GM18951 (cell line): ENCODE measurements at regions not wholly inside any gene's neighbourhood (a gene's known extent, or its start where the extent isn't known, plus 50 kb on each side); places are given as distances from the start of the nearest gene placed in this dataset.

Source experiments
- POLR2A ChIP-seq: IDR thresholded peaks from 4 replicates; pipeline ENCODE4 v1.6.1; 2011; ENCODE audit warnings: mild to moderate bottlenecking; ENCODE audit not compliant: insufficient read length, insufficient read depth; ENCODE audit errors: extremely low read depth
- in situ Hi-C: fragments of 300-500 bp; cut with MboI; formaldehyde crosslinking; loops from one replicate; pipeline ENCODE4 v1.12.0; 2022; ENCODE audit warnings: low sequenced_read_pairs, mixed read lengths, inconsistent platforms; ENCODE audit not compliant: unreplicated experiment

DNA sequence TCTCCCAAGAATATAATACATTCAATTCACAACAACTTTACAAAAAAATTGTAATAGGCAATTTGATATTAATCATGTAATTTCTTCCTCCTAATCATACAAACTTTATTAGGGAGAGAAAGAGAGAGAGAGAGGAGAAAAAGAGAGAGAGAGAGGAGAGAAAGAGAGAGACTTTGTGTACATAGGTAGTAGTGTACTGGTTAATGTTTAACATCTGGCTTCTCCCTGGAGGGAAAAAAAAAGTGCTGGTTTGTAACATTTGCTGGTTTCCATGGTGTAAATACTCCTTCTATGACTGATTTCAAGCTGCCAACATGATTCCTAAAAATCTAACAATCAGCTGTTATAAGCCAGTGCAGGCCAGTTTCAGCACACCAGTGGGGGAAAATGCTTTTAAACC lies 98.0 kb upstream of the ARHGEF26 start:
- in situ Hi-C loops: no loop called here
- no peak for TF ChIP-seq POLR2A

DNA sequence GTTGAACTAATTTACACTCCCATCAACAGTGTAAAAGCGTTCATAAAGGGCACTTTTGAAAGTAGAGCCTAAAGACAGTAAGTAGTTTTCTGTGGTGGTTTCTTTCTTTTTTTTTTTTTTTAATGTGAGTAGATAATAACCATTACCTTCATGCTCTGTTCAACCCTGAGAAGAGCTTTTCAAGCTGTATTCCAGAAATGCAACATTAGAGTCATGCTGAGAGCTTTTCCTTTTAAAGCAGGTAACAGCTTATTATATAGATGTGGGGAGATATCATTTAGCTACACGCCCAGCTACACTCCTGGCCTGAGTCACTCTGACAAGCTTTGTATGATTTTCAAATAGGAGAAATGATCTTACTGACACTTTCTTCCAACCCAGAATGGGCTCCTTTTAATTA lies 96.2 kb upstream of the ARHGEF26 start:
- in situ Hi-C loops: no loop called here
- TF ChIP-seq POLR2A: no peak

DNA sequence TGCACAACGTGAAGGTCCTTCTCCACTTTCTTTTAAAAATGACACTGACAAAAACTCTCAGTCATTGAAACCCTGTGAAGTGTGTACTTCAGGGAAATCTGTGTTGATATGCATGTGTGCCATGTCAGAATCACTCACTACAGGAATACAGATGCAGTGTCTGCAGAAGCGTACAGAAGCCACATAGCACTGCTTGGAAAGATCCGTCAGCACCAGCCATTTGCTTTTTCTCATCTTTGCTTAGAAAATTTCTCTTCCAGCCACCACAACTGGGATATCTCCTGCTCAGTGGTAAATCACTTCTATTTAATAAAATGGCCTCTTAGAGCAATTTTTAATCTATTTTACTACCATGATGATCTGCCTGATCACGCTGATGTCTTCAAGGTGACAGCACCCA lies 91.3 kb upstream of the ARHGEF26 start:
- in situ Hi-C loops: no loop called here
- no peak for TF ChIP-seq POLR2A

DNA sequence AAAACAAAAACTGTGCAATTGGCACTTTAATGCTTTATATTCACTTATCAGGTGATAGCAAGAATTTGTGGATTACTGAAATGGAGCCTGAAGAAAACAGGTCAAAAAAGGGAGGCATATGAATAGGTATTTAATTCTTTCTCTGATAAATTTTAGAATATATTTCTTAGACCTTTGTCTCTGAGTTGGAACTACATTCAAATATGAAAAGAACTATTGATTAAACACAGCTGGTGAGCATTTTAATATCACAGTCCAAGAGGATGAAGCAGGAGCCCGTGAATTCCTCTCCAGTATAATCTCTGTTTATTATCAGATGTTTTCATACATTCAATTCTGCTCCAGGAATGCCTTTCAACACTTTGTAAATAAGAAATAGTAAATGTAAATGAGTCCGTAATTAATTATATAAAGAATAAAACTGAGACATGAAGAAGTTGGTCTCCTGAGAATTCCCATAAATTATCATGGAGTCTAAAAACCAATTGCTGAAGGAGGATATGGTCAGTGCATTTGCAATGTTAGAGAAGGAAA lies 86.3 kb upstream of the ARHGEF26 start:
- in situ Hi-C loops: no loop called here

DNA sequence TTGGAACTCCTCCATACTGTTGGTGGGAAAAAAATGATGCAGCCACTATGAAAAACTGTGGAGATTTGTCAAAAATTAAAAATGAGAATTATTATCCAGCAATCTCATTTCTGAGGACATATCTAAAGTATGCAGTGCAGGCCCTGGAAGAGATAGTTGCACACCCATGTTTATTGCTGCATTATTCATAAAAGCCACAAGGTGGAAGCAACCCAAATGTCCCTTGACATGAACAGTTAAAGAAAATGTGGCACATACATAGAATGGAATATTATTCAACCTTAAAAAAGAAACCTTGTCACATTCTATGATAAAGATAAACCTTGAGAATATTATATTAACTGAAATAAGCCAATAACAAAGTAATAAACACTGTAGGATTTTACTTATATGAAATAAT lies 80.9 kb upstream of the ARHGEF26 start:
- in situ Hi-C loops: no loop called here
- TF ChIP-seq POLR2A: no peak

More for the DNA sequence above, 86.3 kb upstream of the ARHGEF26 start:
- TF ChIP-seq POLR2A: no peak

DNA sequence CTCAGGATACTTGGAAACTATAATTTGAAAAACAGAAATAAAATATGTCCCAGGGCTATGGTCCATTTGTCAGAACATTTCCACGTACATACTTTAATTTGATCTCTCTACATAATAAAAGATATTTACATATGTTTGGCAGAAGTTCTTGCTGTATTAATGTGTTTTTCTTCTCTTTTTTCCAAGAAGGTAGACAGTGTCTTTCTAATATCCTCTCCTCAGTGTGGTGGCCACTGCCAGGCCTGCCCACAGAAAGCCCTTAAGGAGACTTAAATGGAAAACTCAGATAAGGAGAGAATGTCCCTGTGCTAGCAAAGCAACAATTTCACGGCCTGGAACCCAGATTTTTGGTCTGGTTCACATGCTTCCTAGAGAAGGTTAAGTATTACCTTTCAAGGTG lies 76.5 kb upstream of the ARHGEF26 start:
- in situ Hi-C loops: no loop called here
- no peak for TF ChIP-seq POLR2A

DNA sequence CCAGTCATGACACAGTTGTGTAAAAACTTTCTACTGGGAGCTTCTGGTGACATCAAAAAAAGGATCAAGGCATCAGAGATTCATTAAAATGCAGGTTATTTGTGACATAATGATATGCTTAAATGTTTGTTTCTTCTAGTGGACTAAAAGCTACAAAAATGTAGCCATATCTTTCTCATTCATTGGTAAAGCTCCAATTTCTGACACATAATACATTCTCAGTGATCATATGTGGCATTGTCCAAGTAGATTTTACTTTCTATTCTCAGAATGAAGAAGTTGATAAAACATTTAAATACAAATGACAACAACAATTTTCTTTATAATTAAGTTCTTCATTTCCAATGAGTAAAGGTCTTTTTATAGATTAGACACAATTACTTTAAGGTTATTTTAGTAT lies 71.0 kb upstream of the ARHGEF26 start:
- in situ Hi-C loops: no loop called here
- TF ChIP-seq POLR2A: no peak

DNA sequence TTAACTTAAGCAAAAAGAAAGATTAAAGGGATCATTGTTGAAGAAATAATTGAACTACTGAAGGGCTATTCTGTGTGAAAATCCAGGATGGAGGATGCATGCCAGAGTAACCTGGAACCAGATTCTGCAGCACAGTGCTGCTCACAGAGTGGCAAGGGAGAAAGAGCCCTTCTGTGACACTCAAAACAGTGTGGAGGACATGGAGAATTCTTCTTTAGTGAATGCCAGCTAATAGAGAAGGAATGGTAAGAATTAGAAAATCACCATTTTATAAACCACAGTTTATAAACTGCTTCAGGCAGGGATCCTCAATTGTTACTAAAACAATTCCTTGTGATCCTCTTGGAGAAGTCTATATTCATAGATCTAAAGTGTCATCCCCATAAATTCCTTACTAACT lies 70.4 kb upstream of the ARHGEF26 start:
- TF ChIP-seq POLR2A: no peak
- in situ Hi-C loops: no loop called here

DNA sequence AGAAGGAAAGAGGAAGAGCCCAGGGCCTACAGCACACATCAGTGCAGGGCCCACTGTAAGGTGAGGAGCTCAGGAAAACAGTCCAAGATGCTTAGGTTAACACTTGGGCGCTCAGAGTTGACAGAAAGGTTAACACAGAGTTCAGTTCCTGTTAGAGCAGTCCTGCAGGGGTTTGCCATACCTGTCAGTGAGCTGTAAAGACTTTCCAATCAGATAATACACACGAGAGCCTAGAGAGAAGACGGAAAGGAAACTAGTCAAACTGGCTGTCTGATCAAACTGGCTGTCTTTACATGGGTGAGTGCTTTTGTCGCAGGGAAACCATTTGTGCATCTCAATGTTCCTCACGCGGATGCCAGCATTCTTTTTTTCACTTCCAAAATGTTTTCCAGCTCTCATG lies 61.4 kb upstream of the ARHGEF26 start:
- in situ Hi-C loops: no loop called here
- no peak for TF ChIP-seq POLR2A

DNA sequence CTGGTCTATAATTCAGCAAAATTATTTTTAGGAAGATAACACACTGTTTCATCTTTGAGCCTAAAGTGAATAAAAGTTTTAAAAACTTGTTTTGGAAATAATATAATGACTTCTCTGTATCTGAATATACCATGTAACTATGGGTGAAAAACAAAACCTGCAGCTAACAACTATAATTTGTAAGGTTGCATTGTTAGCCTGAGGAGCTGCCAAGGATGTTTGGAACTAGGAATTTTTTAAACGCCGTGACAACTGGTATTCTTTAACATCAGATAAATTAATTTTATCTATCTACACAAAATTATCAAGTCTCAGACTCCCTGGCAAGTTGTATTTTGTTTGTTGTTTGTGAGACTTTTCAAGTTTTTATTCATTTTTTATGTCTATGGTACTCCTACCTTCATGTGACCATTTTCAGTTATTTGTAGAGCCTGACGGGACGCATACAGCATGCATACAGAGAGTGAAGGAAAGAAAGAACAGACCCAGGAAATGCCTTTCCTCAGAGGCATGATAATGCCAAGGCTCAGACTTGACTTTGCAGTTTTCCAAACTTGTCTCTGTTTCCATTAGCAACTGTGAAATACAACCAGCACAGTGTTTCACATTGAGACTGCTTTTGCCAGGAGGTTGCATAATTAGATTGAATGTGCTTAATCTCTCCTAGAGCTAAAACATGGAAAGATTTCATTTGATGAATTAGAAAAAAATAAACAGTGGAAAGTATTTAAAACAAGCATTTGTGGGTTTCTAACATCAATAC lies 60.8 kb upstream of the ARHGEF26 start:
- TF ChIP-seq POLR2A: no peak
- in situ Hi-C loops: no loop called here

DNA sequence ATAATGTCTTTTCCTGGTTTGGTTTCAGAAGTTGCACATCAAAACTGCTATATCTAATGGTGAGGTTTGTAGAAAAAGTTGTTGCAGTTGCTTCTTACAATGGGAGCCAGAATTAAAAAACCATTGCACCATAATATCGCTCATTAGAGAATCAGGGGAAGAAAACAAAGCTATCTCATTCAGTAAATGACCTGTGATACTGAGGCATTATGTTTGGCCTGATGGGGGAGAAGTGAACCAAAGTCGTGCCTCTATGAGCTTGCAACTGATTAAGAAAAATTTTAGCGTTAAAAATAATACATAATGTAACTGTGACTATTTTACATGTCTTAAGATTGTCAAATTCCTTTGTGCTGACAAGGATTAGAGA lies 60.2 kb upstream of the ARHGEF26 start:
- in situ Hi-C loops: no loop called here
- TF ChIP-seq POLR2A: no peak

DNA sequence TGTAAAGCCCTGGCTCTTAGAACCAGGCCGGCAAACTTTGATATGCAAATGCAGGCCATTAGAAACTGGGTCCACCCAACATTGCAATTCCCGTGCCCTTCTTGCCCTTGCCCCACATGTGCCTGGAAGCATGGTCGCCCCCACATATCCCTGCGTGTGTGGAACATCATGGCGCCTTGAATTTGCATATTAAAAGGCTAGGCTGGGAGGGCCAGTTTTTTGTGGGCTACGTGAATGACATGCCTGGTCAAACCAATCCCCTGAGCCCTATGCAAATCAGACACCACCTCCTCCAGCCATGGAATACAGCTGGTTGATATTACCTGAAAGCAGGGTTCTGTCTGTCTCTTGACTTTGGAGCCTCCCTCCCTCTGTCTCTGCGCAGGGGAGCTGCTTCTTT lies 58.7 kb upstream of the ARHGEF26 start:
- in situ Hi-C loops: no loop called here
- TF ChIP-seq POLR2A: no peak

DNA sequence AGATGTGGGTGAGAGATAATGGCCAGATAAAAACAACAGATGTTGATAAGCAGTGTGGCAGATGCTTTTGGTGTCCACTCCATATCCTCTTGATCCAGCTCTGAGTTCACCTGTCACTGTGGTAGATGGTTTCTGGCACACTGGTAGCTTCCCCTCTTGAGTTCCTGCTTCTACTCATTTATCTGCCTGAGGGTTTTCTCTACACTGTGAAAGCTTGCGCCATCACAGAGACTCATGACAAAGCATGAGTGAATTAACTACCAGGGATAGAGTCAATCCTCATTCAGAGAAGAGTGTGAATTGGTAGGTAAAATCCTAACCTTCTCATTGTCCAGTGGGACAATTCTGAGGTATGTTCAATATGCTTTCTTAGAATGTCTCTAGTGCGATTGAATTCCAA lies 50.0 kb upstream of the ARHGEF26 start:
- TF ChIP-seq POLR2A: no peak
- in situ Hi-C loops: no loop called here
